Brain pericyte (primary cell): ENCODE measurements at regions not wholly inside any gene's neighbourhood (a gene's known extent, or its start where the extent isn't known, plus 50 kb on each side); places are given as distances from the start of the nearest gene placed in this dataset.

Source experiments
- DNase-seq: peaks from one replicate; pipeline ENCODE4 v3.0.0-alpha.2; 2012; ENCODE audit warnings: low read depth, low spot score

DNA sequence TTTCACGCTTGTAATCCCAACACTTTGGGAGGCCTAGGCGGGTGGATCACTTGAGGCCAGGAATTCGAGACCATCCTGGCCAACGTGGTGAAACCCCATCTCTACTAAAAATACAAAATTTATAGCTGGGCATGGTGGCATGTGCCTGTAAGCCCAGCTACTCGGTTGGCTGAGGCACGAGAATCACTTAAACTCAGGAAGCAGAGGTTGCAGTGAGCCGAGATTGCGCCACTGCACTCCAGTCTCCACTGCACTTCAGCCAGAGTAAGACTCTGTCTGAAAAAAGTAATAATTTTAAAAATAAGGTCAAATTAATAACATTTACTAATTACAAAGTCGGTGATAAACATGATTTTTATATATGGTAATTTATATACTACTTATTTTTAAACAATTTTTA is 155.9 kb downstream of the AXIN2 start:
- DNase-seq, result no peak

DNA sequence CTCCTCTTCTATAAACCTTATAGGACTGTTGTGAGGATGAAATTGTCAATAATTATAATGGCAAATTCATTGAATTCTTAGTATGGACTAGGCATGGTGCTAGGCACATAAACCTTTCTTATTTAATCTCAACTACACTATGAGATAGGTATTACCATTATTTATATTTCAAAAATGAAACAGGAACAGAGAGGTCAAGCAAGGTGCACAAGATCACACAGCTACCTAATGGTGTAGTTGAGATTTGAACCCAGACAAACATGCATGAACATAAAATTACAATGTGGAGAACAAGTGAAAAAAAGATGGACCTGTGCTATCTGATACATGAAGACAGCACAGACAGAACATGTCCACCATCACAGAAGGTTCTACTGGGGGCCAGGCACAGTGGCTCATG is 156.7 kb downstream of the AXIN2 start:
- DNase-seq, result no peak

- DNase-seq, result no peak
Measured at GRCh38 chr17:65403626-65404025, 157.8 kb downstream of the AXIN2 start.

GRCh38 chr17:65402513-65403496 is 158.6 kb downstream of the AXIN2 start:
- no peak for DNase-seq

DNA sequence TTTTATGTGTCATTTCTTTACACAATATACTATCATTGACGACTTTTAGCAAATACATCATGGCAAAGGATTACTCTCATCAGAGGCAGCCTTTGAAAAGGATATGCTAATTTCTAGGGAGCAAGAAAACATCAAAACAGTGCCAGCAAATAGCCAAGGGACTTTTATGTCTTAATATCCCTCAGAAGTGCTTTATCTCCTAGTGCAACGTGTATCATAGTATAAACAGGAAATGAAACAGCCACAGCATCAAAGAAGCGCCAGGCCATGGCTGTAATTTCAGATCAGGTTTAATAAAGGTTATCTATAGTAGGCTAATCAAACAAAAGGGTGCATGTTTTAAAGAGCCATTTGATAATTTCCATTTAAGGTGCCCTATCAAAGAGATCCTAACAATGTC is 159.9 kb downstream of the AXIN2 start:
- DNase-seq, result no peak

GRCh38 chr17:65400701-65401100 is 160.7 kb downstream of the AXIN2 start:
- no peak for DNase-seq

DNA sequence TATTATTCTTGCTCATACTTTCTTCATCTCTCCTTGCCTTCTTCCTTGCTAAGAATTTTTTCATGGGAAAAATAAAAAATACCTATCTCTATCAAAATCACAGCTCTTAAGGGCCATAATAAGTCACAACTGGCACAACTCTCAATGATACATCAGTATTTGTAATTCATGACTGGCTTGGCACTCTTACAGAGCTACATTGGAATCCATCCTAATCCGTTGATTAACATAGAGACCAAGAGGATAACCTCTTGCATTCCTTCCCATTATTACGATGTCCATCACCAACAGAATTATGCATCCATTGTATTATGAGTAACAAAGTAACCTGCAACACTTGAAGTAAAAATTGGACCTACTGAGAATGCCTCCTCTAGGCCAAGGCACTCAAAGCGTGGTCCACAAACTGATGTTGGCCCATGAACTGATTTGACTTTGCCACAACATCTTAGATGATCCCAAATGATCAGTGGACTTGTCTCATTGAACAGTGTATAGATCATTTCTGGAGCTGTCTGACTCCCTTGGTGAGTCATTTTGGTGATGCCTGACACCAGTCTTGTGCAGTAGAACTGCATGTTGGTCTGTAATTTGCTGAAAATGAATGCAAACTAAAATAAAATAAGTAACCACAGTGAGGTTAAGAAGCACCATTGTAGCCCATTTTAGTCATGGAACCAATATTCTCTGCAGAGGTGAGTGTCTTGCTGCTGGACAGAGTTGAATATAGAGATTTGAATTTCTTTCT is 163.2 kb downstream of the AXIN2 start:
- no peak for DNase-seq

GRCh38 chr17:65395924-65396323 is 165.5 kb downstream of the AXIN2 start:
- DNase-seq, result no peak

- no peak for DNase-seq
Measured at GRCh38 chr17:65394811-65395472, 166.5 kb downstream of the AXIN2 start.

DNA sequence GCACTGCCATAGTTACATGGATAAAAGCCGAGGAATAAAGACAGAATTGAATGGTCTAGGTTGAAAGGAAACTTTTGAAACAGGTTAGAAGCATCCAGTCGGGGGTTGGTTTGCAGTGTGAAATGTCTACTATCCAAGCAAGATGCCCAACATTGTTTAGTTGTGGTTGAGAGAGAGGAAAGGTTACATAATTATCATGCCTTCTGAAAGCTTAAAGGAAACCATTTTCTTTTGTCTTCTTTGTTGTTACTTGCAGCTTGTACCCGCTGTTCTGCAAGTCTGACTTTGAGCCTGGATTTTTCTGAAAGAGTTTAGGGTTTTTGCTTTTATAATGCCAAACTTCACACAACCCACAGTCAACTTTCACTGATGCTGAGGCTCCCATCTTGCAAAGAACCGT is 167.9 kb downstream of the AXIN2 start:
- no peak for DNase-seq

DNA sequence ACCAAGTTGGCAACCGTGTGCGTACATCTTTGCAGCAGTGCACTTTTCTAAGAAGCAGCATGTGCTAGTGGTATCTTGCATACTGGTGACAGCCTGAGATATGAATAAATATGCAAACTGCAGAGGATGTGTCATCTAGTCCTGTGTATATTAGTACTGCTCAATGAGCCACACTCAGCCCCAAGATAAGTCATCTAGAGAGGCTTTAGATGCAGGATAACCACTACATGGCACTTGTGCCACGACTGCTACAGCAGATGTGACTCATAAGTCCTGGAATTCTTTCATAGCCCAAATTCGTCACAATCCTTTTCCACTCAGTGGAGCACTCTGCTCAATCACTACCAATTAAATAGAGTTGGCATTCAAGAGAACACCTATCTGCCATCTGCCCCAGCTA is 171.5 kb downstream of the AXIN2 start:
- DNase-seq, result no peak

- DNase-seq, result no peak
Measured at GRCh38 chr17:65389426-65389825, 172.0 kb downstream of the AXIN2 start.

- no peak for DNase-seq
Measured at GRCh38 chr17:65388911-65389310, 172.5 kb downstream of the AXIN2 start.

GRCh38 chr17:65387322-65387721 is 174.1 kb downstream of the AXIN2 start:
- no peak for DNase-seq

GRCh38 chr17:65385726-65386125 is 175.7 kb downstream of the AXIN2 start:
- no peak for DNase-seq

- DNase-seq, result no peak
Measured at GRCh38 chr17:65385071-65385470, 176.4 kb downstream of the AXIN2 start.

DNA sequence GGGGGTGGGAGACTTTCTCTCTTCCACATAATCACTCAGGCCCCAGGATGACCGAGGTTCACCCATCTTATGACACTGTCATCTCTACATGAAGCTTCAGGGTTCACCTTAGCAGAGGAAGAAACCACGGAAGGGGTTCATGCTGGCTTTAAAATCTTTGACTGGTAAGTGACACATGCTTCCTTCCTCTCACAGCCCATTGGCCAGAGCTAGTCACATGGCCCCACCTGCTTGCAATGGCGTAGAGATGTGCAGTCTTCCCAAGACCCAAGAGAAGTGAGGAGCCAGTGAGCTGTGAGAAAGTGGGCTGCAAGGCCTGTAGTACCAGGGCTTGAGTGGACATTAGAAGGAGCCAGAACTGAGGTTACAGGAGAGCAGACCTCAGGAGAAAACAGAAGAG is 180.3 kb downstream of the AXIN2 start:
- DNase-seq, result no peak

GRCh38 chr17:65374966-65375365 is 186.5 kb downstream of the AXIN2 start:
- no peak for DNase-seq

DNA sequence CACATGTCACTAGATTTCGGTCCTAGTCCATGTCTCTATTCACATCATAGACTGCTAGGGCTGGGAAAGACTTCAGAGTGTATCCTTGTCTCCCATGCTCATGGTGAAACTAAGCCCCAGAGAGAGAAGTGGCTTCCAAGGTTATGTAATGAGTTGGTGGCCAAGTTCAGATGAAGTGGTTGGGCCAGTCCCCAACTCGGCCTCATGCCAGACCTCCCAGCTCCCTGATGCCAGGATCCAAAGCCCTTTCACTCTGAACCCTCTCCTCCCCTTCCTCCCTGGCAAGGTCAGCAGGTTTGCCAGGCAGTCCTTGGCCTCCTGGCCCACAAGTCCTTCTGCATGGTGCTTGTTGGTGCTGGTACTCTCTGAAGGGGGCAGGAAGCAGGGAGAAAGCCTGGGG is 189.7 kb downstream of the AXIN2 start:
- no peak for DNase-seq

GRCh38 chr17:65370669-65371131 is 190.7 kb downstream of the AXIN2 start:
- DNase-seq, result no peak

GRCh38 chr17:65368341-65368740 is 193.1 kb downstream of the AXIN2 start:
- DNase-seq, result no peak
